ENCODE measurements at regions not wholly inside any gene's neighbourhood (a gene's known extent, or its start where the extent isn't known, plus 50 kb on each side); places are given as distances from the start of the nearest gene placed in this dataset.

DNA sequence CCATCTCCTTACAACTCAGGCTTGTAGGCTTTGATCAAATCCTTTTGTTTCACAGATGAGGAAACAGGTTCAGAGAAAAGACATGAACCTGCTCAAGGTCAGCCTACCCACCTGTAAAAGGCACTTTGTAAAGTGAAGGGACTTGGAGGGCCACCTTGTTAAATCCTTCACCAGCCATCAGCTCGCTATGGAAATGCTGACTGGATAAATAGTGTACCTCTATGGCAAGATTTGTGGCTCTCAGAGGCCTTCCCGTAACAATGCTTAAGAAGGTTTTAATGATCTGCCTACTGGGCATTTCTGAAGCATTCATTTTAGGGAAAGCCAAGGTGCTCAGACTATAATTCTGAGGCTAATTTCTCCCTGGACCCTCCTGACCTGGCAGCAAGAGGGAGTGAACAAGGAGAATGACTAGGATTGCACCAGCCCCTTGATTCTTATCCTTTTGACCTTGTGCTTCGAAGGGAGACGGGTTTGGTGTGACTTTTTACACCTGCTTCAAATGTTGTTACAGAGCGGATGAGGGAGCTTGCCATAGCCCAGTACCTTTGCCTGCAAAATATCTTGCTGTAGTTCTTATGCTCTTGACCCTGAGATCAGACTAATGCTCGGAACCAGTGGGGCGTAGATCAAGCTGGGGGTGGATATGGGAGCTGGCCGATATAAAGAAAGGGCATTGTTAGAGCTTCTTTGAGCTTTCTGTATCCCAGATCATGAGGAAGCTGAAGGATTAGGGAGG is 90.9 kb upstream of the CXCR4 start:
- H3K27me3 ChIP-seq (ENCODE audit: control insufficient read depth in 1 of 2, insufficient read depth in 2 of 2, low read length in 2 of 2): peaks cover 0 to 2% of the 10 kb centered on the region in 2 donors
- no peak overlapping the region for H3K27ac ChIP-seq (ENCODE audit: low read length)
- H3K9me3 ChIP-seq (ENCODE audit: control insufficient read depth in 2 of 2, low read length in 2 of 2): peaks cover 0 to 6% of the 10 kb centered on the region in 2 donors
- H3K9ac ChIP-seq (ENCODE audit: low read length in 2 of 2): no peak overlapping the region
- H3K36me3 ChIP-seq (ENCODE audit: control insufficient read depth in 2 of 2, insufficient read depth in 2 of 2, low read length in 2 of 2): no peaks in the 10 kb centered on the region
- no peak overlapping the region for H3K4me3 ChIP-seq (ENCODE audit: low read length in 2 of 2)
- no peaks in the 10 kb centered on the region for H3K4me1 ChIP-seq (ENCODE audit: control insufficient read depth, insufficient read depth, low read length)

DNA sequence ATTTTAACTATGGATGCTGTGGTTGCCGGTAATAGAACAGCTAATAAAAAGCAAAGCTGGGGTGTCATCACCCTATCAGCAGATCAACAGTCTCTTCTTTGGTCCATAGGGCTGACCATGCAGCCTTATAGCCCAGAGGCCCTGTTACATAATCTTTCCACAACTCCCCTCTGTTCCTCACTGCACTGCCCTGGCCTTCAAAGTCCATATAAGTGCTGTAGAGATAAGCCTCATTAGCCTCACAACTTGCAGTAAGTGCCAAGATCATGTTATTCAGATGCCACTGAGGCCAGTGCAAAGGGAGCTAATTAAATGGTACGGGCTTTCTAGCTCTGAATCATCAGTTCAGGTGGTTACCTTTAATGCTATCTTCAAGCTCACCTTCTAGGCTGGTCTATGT is 89.7 kb upstream of the CXCR4 start:
- H3K27me3 ChIP-seq (ENCODE audit: control insufficient read depth in 1 of 2, insufficient read depth in 2 of 2, low read length in 2 of 2): peaks cover 0 to 2% of the 10 kb centered on the region in 2 donors
- no peak overlapping the region for H3K4me3 ChIP-seq (ENCODE audit: low read length in 2 of 2)
- no peak overlapping the region for H3K27ac ChIP-seq (ENCODE audit: low read length)
- peaks cover 0 to 6% of the 10 kb centered on the region in 2 donors for H3K9me3 ChIP-seq (ENCODE audit: control insufficient read depth in 2 of 2, low read length in 2 of 2)
- H3K36me3 ChIP-seq (ENCODE audit: control insufficient read depth in 2 of 2, insufficient read depth in 2 of 2, low read length in 2 of 2): no peaks in the 10 kb centered on the region
- no peaks in the 10 kb centered on the region for H3K4me1 ChIP-seq (ENCODE audit: control insufficient read depth, insufficient read depth, low read length)
- no peak overlapping the region for H3K9ac ChIP-seq (ENCODE audit: low read length in 2 of 2)

DNA sequence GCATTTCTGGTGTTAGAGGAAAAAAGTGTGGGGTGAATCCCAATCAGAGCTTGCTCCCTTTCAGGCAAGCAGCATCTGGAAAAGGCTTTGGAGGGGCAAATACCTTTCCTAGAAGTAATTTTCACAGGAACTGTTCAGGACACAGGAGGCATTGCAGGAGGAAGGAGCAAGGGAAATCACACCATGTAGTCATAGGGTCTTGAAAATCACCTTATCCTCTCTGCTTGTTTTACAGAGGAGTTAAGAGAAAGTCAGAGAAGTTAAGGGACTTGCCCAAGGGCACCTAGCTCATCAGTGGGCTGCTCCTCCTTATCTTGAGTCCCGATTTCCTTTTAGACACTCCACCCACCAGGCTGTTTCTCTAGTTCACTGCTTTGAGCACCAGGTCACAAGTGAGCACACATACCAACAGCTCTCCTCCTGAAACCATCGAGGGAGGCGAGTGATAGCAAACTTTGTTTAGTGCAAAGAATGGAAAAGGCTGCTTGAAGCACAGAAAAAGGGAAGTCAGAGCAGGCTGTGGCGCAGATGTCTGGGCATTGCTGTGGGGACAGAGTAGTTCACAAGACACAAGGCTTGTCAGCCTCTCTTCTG is 89.2 kb upstream of the CXCR4 start:
- no peak overlapping the region for H3K27ac ChIP-seq (ENCODE audit: low read length)
- H3K36me3 ChIP-seq (ENCODE audit: control insufficient read depth in 2 of 2, insufficient read depth in 2 of 2, low read length in 2 of 2): no peaks in the 10 kb centered on the region
- peaks cover 0 to 2% of the 10 kb centered on the region in 2 donors for H3K27me3 ChIP-seq (ENCODE audit: control insufficient read depth in 1 of 2, insufficient read depth in 2 of 2, low read length in 2 of 2)
- no peak overlapping the region for H3K4me3 ChIP-seq (ENCODE audit: low read length in 2 of 2)
- H3K4me1 ChIP-seq (ENCODE audit: control insufficient read depth, insufficient read depth, low read length): no peaks in the 10 kb centered on the region
- no peak overlapping the region for H3K9ac ChIP-seq (ENCODE audit: low read length in 2 of 2)
- peaks cover 0 to 6% of the 10 kb centered on the region in 2 donors for H3K9me3 ChIP-seq (ENCODE audit: control insufficient read depth in 2 of 2, low read length in 2 of 2)

DNA sequence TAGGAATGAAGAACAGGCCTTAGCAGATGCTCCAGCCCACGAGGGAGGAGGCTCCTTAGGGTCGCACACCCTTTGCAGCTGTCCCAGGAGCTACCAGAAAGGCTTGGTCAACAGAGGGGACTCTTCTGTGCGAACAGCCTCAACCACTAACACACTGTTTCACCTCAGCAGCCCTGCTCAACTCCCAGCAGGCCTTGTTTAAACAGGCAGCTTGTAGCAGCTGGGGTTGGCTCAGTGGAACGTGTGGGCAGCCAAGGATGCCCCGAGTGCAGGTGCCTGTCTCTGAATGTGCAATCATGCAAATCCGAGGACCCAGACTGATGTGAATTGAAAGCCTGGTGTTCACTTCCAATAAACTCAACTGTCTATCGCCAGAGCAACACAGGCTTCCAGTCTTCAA is 88.7 kb upstream of the CXCR4 start:
- Histone ChIP-seq H3K27me3 (ENCODE audit: control insufficient read depth in 1 of 2, insufficient read depth in 2 of 2, low read length in 2 of 2) (peaks cover 0 to 2% of the 10 kb centered on the region in 2 donors), H3K4me3 (ENCODE audit: low read length in 2 of 2) (no peak overlapping the region), H3K36me3 (ENCODE audit: control insufficient read depth in 2 of 2, insufficient read depth in 2 of 2, low read length in 2 of 2) (no peaks in the 10 kb centered on the region), H3K27ac (ENCODE audit: low read length) (no peak overlapping the region), H3K9me3 (ENCODE audit: control insufficient read depth in 2 of 2, low read length in 2 of 2) (peaks cover 0 to 6% of the 10 kb centered on the region in 2 donors), H3K9ac (ENCODE audit: low read length in 2 of 2) (no peak overlapping the region), H3K4me1 (ENCODE audit: control insufficient read depth, insufficient read depth, low read length) (no peaks in the 10 kb centered on the region)

DNA sequence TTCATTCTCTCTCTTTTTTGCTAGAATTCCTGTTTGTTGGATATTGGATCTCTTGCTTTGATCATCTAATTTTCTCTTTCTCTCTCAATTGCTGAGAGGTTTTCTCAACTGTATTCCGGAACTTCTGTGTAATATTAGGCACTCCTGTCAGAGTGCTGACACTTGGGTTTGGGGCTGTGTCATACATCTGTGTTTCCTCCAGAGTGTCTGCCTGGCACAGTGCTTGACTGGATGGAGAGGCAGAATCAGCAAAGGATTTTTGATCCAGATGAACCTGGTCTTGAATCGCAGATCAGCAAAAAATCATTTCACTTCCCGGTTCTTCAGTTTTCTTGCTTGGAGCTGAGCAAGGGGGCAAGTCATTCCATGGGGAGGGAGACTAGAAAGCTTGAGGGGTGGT is 87.7 kb upstream of the CXCR4 start:
- Histone ChIP-seq H3K36me3 (ENCODE audit: control insufficient read depth in 2 of 2, insufficient read depth in 2 of 2, low read length in 2 of 2) (no peaks in the 10 kb centered on the region), H3K4me1 (ENCODE audit: control insufficient read depth, insufficient read depth, low read length) (no peaks in the 10 kb centered on the region), H3K27ac (ENCODE audit: low read length) (no peak overlapping the region), H3K27me3 (ENCODE audit: control insufficient read depth in 1 of 2, insufficient read depth in 2 of 2, low read length in 2 of 2) (peaks cover 0 to 2% of the 10 kb centered on the region in 2 donors), H3K9ac (ENCODE audit: low read length in 2 of 2) (no peak overlapping the region), H3K9me3 (ENCODE audit: control insufficient read depth in 2 of 2, low read length in 2 of 2) (peaks cover 0 to 5% of the 10 kb centered on the region in 2 donors), H3K4me3 (ENCODE audit: low read length in 2 of 2) (no peak overlapping the region)

DNA sequence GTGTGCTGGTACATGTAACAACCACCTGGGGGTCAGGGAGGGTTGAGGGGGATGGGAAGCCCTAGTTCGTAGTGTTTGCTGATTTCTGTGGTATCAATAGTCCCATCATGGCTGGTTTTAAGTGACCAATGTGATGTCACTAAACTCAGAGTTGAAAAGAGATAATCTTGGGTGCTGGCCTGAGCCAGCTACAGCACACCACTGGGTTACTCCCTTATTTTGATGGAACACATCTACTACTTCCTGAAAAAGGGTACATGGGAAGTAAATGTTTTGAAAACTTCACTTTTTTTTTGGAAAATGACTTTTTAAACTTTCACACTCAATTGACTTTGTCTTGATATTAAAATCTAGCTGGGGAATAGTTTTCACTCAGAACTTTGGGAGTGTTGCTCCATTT is 87.0 kb upstream of the CXCR4 start:
- no peak overlapping the region for H3K4me3 ChIP-seq (ENCODE audit: low read length in 2 of 2)
- no peak overlapping the region for H3K27ac ChIP-seq (ENCODE audit: low read length)
- H3K9me3 ChIP-seq (ENCODE audit: control insufficient read depth in 2 of 2, low read length in 2 of 2): peaks cover 0 to 3% of the 10 kb centered on the region in 2 donors
- no peaks in the 10 kb centered on the region for H3K36me3 ChIP-seq (ENCODE audit: control insufficient read depth in 2 of 2, insufficient read depth in 2 of 2, low read length in 2 of 2)
- H3K4me1 ChIP-seq (ENCODE audit: control insufficient read depth, insufficient read depth, low read length): no peaks in the 10 kb centered on the region
- H3K27me3 ChIP-seq (ENCODE audit: control insufficient read depth in 1 of 2, insufficient read depth in 2 of 2, low read length in 2 of 2): peaks cover 0 to 2% of the 10 kb centered on the region in 2 donors
- H3K9ac ChIP-seq (ENCODE audit: low read length in 2 of 2): no peak overlapping the region

DNA sequence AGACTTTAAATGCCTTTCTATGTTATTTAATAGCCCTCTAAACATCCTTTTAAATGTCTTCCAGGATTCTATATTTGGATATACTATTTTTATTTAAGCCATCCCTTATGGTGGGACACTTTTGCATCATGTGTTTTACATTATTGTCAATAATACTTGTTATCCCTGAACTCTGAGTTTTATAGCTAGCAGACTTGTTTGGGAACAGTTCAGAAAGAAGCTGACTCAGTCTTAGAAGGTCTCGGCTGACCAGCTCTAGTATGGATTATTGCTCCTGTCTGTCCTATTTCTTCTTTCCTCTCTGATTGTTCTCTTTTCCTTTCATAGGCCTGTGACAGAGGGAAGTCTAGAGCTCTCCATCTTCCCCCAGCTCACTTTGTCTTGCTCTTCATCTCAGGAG is 77.3 kb upstream of the CXCR4 start:
- Histone ChIP-seq H3K9me3 (ENCODE audit: control insufficient read depth in 2 of 2, low read length in 2 of 2) (no peaks in the 10 kb centered on the region), H3K9ac (ENCODE audit: low read length in 2 of 2) (no peak overlapping the region), H3K4me3 (ENCODE audit: low read length in 2 of 2) (no peak overlapping the region), H3K27me3 (ENCODE audit: control insufficient read depth in 1 of 2, insufficient read depth in 2 of 2, low read length in 2 of 2) (no peaks in the 10 kb centered on the region), H3K36me3 (ENCODE audit: control insufficient read depth in 2 of 2, insufficient read depth in 2 of 2, low read length in 2 of 2) (no peaks in the 10 kb centered on the region), H3K27ac (ENCODE audit: low read length) (no peak overlapping the region), H3K4me1 (ENCODE audit: control insufficient read depth, insufficient read depth, low read length) (no peaks in the 10 kb centered on the region)

DNA sequence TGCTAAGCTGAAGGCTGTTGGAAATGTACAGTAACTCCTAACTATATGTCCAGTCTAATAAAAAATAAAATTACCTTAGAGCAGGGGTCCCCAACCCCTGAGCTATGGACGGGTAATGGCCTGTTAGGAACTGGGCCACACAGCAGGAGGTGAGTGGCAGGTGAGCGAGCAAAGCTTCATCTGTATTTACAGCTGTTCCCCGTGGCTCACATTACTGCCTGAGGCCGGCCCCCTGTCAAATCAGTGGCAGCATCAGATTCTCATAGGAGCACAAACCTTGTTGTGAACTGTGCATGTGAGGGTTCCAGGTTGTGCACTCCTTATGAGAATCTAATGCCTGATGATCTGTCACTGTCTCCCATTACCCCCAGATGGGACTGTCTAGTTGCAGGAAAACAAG is 73.1 kb upstream of the CXCR4 start:
- Histone ChIP-seq H3K9me3 (ENCODE audit: control insufficient read depth in 2 of 2, low read length in 2 of 2) (no peaks in the 10 kb centered on the region), H3K27me3 (ENCODE audit: control insufficient read depth in 1 of 2, insufficient read depth in 2 of 2, low read length in 2 of 2) (no peaks in the 10 kb centered on the region), H3K4me3 (ENCODE audit: low read length in 2 of 2) (no peak overlapping the region), H3K36me3 (ENCODE audit: control insufficient read depth in 2 of 2, insufficient read depth in 2 of 2, low read length in 2 of 2) (no peaks in the 10 kb centered on the region), H3K9ac (ENCODE audit: low read length in 2 of 2) (no peak overlapping the region), H3K27ac (ENCODE audit: low read length) (no peak overlapping the region), H3K4me1 (ENCODE audit: control insufficient read depth, insufficient read depth, low read length) (no peaks in the 10 kb centered on the region)

DNA sequence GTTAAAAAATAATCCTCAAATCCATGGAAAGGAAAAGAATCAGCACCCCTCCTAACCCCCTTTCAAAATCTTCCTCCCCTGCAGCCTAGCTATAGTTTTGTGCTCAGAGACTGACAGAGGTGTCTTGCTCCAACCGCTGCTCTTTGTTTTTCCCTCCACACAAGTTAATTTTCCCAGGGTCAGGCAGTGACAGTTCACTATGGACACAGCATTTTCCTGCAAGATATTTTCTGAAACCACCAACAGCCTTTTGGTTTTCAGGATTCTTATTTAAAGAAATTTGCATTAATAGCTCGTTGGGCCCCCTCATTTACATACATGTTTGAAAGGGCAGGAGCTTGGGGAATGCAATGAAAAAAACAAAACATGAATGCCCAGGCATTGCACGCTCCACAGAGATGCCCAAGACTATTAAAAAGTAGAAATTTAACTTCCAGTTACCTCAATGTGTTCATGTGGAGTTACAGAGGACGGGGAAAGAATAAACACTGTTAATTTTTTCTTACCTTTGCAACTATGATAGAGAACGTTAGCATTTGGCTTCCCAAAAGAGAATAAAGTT is 71.4 kb upstream of the CXCR4 start:
- Histone ChIP-seq H3K27me3 (ENCODE audit: control insufficient read depth in 1 of 2, insufficient read depth in 2 of 2, low read length in 2 of 2) (no peaks in the 10 kb centered on the region), H3K9me3 (ENCODE audit: control insufficient read depth in 2 of 2, low read length in 2 of 2) (no peaks in the 10 kb centered on the region), H3K4me3 (ENCODE audit: low read length in 2 of 2) (no peak overlapping the region), H3K27ac (ENCODE audit: low read length) (no peak overlapping the region), H3K4me1 (ENCODE audit: control insufficient read depth, insufficient read depth, low read length) (no peaks in the 10 kb centered on the region), H3K36me3 (ENCODE audit: control insufficient read depth in 2 of 2, insufficient read depth in 2 of 2, low read length in 2 of 2) (no peaks in the 10 kb centered on the region), H3K9ac (ENCODE audit: low read length in 2 of 2) (no peak overlapping the region)

DNA sequence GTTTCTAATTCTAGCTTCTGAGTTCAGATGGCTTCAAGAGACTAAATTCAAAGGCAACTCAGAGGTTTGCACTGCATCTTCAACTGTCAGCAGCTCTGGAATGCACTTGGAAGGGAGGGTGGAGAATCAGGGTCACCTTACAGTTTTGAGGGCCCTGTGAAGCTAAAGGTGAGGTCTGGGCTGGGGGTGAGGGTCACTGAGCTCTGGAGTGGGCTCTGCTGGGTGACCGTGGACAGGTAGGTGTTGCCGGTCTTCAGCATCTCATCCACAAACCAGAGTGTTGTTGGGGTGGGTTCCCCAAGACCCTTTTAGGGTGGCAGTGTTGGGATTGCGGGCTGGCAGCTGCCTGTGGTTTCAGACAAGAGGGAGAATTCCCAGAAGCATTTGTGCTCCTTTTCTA is 70.1 kb upstream of the CXCR4 start:
- Histone ChIP-seq H3K27ac (ENCODE audit: low read length) (no peak overlapping the region), H3K9ac (ENCODE audit: low read length in 2 of 2) (no peak overlapping the region), H3K9me3 (ENCODE audit: control insufficient read depth in 2 of 2, low read length in 2 of 2) (no peaks in the 10 kb centered on the region), H3K4me1 (ENCODE audit: control insufficient read depth, insufficient read depth, low read length) (no peaks in the 10 kb centered on the region), H3K36me3 (ENCODE audit: control insufficient read depth in 2 of 2, insufficient read depth in 2 of 2, low read length in 2 of 2) (no peaks in the 10 kb centered on the region), H3K4me3 (ENCODE audit: low read length in 2 of 2) (no peak overlapping the region), H3K27me3 (ENCODE audit: control insufficient read depth in 1 of 2, insufficient read depth in 2 of 2, low read length in 2 of 2) (no peaks in the 10 kb centered on the region)

All from stomach smooth muscle (tissue), 2 donors.